Vagina (tissue), 2 donors: ENCODE measurements at regions not wholly inside any gene's neighbourhood (a gene's known extent, or its start where the extent isn't known, plus 50 kb on each side); places are given as distances from the start of the nearest gene placed in this dataset.

ENCODE experiments used
- CTCF ChIP-seq, 3 experiments: fragments of 450-650 bp in 2 of 3; fragments of 200-600 bp in 1 of 3; sonication (generic) in 1 of 3; IDR thresholded peaks; one replicate each; pipeline ENCODE4 v1.5.1; 2017 to 2019; ENCODE audit warnings: antibody characterized with exemption in 3 of 3, mild to moderate bottlenecking in 2 of 3, moderate library complexity in 2 of 3
- POLR2AphosphoS5 ChIP-seq, 2 donors: sonication (generic); formaldehyde crosslinking; IDR thresholded peaks; one replicate each; pipeline ENCODE4 v1.9.0; 2017; ENCODE audit warnings: antibody characterized with exemption in 2 of 2, mild to moderate bottlenecking in 2 of 2, low read depth in 1 of 2; ENCODE audit not compliant: insufficient read depth in 1 of 2

- no peak for TF ChIP-seq CTCF (IDR thresholded peaks at IDR 0.05)
- TF ChIP-seq POLR2AphosphoS5 (IDR thresholded peaks at IDR 0.05; ENCODE audit: insufficient read depth in 1 of 2, low read depth in 1 of 2), result no peak
Measured at GRCh38 chrX:56623316-56623715, 59.9 kb downstream of the UBQLN2 start.
